IPS-NIHi11 (cell line): ENCODE measurements at regions not wholly inside any gene's neighbourhood (a gene's known extent, or its start where the extent isn't known, plus 50 kb on each side); places are given as distances from the start of the nearest gene placed in this dataset.

ENCODE experiments used
- DNase-seq: peaks from one replicate; pipeline ENCODE4 v3.0.0; 2012; ENCODE audit warnings: mixed read lengths, low spot score

DNA sequence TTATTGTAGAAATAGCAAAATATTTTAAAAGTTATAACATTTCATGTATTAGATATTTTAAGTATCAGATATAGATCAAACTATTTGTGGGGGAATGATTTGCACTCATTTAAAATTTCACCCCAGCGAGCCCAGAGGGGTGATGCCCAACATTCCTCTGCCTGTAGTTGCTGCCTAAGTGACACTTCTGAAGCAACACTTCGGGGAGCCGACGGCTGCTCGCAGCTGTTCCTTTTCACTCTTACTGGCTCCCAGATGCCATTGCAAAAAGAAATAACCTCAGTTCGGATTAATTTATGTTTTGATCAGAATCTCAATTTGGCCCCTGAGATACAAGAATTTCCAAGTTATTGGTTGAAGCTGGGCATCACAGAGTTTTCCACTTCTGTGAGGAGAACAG lies 603.8 kb downstream of the PLCL1 start:
- peak; percentile 8 for DNase-seq

DNA sequence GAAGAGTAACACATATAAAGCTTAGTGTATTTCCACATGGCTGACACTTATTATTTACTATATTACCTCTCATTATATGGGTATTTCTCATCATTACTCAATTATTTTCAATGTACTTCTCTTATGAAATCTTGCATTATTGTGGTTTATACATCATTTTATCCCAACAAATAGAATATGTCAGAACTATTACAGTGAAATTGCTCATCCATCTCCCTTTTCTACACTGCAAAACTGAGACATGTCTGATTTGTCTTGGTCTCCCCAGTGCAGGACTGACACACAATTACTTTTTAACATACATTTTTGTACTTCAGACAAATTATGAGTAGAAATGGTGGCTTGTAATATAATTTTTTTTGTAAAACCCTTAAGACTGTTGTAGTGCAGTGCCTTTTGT lies 600.9 kb downstream of the PLCL1 start:
- no peak for DNase-seq

DNA sequence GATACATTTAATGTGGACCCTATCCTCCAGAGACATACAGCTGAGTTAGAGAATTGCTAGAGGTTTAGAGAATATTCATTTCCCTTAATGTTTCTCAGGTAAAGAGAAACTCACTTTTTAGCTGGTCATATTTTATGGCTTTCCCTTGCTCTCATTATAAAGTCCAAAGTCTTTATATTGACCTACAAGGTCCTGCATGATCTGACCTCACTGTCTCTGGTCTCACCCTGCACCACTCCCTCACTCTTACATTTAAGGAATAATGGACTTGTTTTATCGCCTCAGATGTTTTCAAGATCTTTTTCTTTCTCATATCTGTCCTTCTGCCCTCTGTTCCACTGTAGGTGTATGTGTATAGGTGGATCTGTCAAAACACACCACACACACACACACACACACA lies 597.3 kb downstream of the PLCL1 start:
- no peak for DNase-seq

DNA sequence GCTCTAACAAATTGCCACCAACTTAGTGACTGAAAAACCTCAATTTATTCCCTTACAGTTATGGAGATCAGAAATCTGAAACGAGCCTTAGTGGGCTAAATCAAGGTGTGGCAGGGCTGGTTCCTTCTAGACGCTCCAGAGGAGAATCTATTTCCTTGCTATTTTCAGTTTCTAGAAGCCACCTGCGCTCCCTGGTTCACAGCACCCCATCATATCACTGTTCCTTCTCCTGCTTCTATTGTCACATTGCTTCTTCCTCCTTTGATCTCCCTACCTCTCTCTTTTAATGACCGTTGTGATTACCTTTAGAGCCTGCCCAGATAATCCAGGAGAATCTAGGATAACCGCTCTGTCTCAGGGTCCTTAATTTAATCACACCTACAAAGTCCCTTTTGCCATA lies 596.6 kb downstream of the PLCL1 start:
- DNase-seq = no peak

DNA sequence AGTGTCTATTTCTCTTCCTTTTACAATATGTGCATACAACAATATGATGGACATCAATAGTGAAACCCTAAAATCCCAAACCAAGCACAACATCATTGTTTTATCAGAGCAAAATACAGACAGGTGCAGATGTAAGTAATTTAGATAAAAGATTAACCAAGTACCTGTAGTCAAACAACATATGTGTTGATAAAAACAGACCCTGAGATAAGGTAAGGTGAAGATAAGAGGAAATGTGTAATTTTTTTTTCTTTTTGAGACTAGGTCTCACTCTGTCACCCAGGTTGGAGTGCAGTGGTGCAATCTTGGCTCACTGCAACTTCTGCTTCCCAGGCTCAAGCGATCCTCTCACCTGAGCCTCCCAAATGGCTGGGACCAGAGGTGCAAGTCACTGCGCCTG lies 589.8 kb downstream of the PLCL1 start:
- no peak for DNase-seq

DNA sequence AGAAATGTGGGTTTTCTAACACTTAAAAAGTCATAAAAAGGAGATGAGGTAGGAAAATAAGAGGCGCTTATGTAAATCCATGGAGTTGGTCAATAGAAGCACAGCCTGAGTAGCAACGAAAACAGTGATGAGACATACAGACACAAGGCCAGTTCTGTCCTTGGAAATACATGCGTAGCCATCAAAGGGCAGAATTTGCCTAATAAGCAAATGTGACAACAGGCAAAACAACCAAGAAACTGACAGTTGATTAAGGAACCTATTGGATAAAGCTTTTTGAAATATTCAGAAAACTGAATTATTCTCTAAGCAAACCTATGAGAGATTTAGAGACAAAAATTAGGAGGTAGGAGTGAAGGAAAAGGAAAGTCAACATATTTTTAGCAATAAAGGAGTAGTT lies 586.3 kb downstream of the PLCL1 start:
- no peak for DNase-seq

- no peak for DNase-seq
These were observed 583.3 kb downstream of the PLCL1 start for GRCh38 chr2:198387677-198388076.

DNA sequence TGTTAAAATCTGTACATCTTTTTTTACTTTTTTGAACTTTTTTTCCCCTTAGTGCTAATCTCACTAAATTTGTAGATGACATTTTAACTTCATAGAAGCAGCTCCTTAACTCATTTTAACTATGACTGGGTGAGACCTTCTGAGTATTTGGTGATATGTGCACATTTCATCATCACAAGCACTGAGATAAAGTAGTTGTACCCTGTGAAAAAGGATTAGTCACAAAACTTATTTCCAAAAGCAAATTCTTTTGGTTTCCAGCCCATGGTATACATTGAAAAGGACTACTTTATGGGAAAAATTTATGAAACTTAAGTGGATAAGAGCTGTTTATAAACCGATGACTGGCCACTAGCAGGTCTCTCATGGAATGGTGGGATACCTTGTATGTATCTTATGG lies 581.5 kb downstream of the PLCL1 start:
- no peak for DNase-seq

GRCh38 chr2:198385326-198385725 lies 580.9 kb downstream of the PLCL1 start:
- DNase-seq = no peak

DNA sequence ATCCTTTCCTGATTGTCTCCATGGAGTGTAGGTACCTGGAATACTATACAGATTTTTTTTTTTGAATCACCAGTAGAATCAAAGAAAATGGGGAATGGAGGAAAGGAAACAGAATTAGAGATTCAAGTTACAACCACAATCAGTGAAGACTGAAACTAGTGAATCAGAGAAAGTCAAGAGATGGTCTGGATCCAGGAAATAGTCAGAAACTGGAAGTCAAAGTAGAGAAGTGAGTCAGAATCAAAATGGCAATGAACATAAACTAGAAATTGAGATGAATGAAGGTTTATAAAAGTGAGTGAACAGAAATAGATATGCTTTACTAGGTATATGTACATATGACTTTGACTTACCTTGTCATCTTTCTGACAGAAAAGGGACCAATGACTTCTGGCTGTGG lies 579.0 kb downstream of the PLCL1 start:
- DNase-seq = no peak

GRCh38 chr2:198382811-198383210 lies 578.4 kb downstream of the PLCL1 start:
- DNase-seq = no peak

- no peak for DNase-seq
These were observed 572.3 kb downstream of the PLCL1 start for GRCh38 chr2:198376677-198377076.

DNA sequence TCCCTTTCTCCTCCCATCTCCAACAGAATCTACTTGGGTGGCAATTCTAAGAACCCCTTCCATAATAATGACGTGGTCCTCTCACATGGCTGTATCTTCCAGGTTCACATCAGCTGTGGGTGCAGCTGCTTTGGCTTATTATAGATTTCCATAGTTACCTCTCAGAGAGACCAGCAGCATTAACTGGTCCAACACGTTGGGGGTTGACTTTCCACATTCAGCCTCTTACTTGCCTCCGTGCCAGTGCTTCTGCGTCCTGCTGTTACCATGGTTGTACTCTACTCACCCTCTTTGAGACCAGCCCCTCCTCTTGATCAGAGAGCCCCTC lies 570.7 kb downstream of the PLCL1 start:
- no peak for DNase-seq

- DNase-seq = peak; percentile 45
These were observed 570.1 kb downstream of the PLCL1 start for GRCh38 chr2:198374375-198375082.

DNA sequence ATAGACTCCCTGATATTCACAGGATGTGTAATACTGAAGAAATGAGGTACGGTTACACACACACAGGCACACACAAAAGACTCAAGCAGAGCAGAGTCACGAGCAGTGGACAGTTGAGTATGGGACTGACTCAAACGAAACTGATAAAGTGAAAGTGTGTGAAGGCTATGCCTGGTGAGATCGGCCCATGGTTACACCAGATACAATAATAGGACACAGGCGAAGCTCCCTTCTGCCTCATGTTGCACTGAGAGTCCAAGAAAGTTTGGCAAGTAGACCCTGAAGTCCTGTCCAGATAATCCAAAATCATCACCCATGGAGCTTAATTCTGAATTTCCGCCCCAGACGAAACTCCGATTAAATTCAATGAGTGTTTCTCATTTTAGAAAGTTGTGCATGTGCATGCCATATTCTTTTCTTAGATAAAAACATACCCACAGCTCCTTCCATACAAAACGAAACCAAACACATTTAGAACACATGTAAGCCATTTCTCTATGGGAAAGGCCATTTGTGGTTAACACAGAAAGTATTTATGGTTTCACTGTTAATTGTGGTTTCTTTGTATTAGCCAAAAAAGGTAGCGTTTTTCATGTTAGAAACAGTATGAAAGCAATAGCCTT lies 567.6 kb downstream of the PLCL1 start:
- DNase-seq = no peak

GRCh38 chr2:198371329-198371728 lies 566.9 kb downstream of the PLCL1 start:
- no peak for DNase-seq

DNA sequence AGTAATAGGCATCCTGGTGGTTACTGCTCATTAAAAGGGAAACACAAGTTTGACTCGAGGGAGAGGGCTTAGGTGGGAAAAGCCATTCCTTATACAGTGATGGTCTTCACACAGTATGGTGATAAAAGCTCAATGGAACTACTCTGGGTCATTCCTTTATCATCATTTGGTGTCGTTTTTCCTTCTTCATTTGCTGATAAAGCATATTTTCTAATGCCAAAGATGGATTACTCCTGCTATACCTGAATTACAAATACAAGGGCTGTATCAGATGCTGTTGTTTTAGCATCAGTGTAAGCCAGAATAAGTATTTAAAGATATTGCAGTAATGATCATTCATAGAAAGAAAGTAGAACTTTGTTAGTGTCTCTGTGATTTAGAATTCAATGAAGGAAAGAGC lies 563.7 kb downstream of the PLCL1 start:
- no peak for DNase-seq

- DNase-seq = no peak
These were observed 558.3 kb downstream of the PLCL1 start for GRCh38 chr2:198362740-198363139.

- no peak for DNase-seq
These were observed 554.9 kb downstream of the PLCL1 start for GRCh38 chr2:198359308-198359707.

DNA sequence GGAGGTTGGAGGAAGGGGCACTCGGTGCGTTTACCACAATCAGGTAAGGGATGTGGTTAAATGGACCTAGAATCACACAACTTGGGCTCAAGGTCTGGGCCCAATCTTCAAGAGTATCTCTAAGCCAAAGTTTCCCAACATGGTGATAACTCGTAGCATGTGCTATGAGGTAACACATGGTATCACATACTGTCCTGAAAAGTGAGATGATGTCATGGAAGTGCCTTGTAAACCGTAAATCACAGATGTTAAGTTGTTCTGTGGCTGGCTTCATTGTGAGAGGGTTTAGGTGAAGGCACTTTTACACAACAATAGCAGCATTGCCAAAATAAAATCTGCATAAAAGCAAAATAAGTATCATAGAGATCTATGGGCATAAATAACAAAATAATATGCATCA lies 551.8 kb downstream of the PLCL1 start:
- DNase-seq = no peak

GRCh38 chr2:198351647-198352046 lies 547.3 kb downstream of the PLCL1 start:
- DNase-seq = no peak

GRCh38 chr2:198347946-198348345 lies 543.6 kb downstream of the PLCL1 start:
- no peak for DNase-seq

- DNase-seq = no peak
These were observed 543.0 kb downstream of the PLCL1 start for GRCh38 chr2:198347349-198347748.

DNA sequence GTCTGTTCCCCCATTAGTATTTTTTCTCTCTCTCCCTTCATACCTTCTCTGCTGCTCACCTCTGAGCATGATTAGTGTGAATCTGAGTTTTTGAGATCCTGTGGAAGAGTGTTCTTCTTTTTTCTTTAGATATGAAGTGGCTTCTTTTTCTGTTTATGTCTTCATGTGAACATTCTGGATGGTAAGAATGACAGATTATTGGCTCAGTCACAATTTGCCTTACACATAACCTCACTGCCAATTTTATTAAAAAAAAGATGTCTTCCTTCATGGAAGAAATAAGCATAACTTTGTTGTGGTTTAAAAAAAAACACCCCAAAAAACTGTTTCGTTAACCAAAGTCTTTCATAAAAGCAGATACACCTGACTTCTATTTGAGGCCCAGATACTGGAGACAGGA lies 539.1 kb downstream of the PLCL1 start:
- DNase-seq = no peak
